K562 (cell line): ENCODE measurements at regions not wholly inside any gene's neighbourhood (a gene's known extent, or its start where the extent isn't known, plus 50 kb on each side); places are given as distances from the start of the nearest gene placed in this dataset.

Experiments used
- ATAC-seq: fragments of 200-7000 bp; cut with Tn5 transposase; 3 replicates; pipeline ENCODE4 v1.9.1; 2020; ENCODE audit warnings: moderate library complexity
- BruUV-seq: library from RNA; stranded (reverse); fragments of 400-500 nt; replicated peaks from 2 replicates; lab custom pipeline; 2021; lab: Mats Ljungman, UMichigan
- CTCF ChIA-PET: fragments of 300-600 bp; formaldehyde crosslinking; extraction: SDS; loops from one replicate; lab custom pipeline; 2021; ENCODE audit warnings: low intra/inter-chr PET ratio; lab: Yijun Ruan, JAX
- POLR2A ChIA-PET: fragments of 300-600, 350-650 bp; sonication (Branson Sonifier 250); formaldehyde crosslinking; extraction: SDS; loops from one replicate; lab custom pipeline; 2021; ENCODE audit warnings: antibody characterized with exemption, inconsistent platforms; lab: Yijun Ruan, JAX
- DNase-seq, 4 experiments: peaks; one replicate each; pipeline versions ENCODE4 v3.0.0 to v3.0.0-alpha.2; 2011 to 2018; ENCODE audit warnings: low spot score in 3 of 4, mixed read lengths in 3 of 4; ENCODE audit errors: extremely low read depth in 1 of 4
- FAIRE-seq: peaks from 2 replicates; lab custom pipeline; 2011; peaks lifted over from hg19 to GRCh38; lab: Jason Lieb, UNC
- H2AFZ ChIP-seq: 2 replicates; pipeline ENCODE4 v1.6.0; 2011; ENCODE audit warnings: low read depth, low read length, control low read depth, inconsistent platforms
- H3K27ac ChIP-seq: fragments of 200-600 bp; 3 replicates; pipeline ENCODE4 v1.8.0; 2011; ENCODE audit warnings: low read depth, mild to moderate bottlenecking, control low read depth, inconsistent platforms, low read length, moderate library complexity, mixed read lengths; ENCODE audit errors: extremely low read depth
- H3K27me3 ChIP-seq, 2 experiments: fragments of 300-600 bp in 1 of 2; 2 replicates in 1 of 2; 3 replicates in 1 of 2; pipeline versions ENCODE4 v1.6.0 to v1.8.0; 2011; ENCODE audit warnings: inconsistent platforms in 2 of 2, low read length in 2 of 2, mild to moderate bottlenecking in 1 of 2, mixed read lengths in 1 of 2, moderate library complexity in 1 of 2; ENCODE audit not compliant: control insufficient read depth in 2 of 2, insufficient read depth in 2 of 2
- H3K36me3 ChIP-seq: fragments of 300-600 bp; 3 replicates; pipeline ENCODE4 v1.8.0; 2011; ENCODE audit warnings: mild to moderate bottlenecking, low read length, inconsistent platforms; ENCODE audit not compliant: control insufficient read depth, insufficient read depth
- H3K4me1 ChIP-seq, 2 experiments: fragments of 200-600 bp in 1 of 2; replicated peaks in 1 of 2; 2 replicates in 1 of 2; 3 replicates in 1 of 2; pipeline versions ENCODE4 v1.5.1 to v1.8.0; 2011; ENCODE audit warnings: inconsistent platforms in 2 of 2, low read length in 2 of 2, mild to moderate bottlenecking in 1 of 2, mixed read lengths in 1 of 2, moderate library complexity in 1 of 2; ENCODE audit not compliant: control insufficient read depth in 2 of 2, insufficient read depth in 2 of 2
- H3K4me2 ChIP-seq: 2 replicates; pipeline ENCODE4 v1.6.1; 2011; ENCODE audit warnings: low read length, control low read depth, inconsistent platforms, mixed read lengths; ENCODE audit not compliant: insufficient read depth
- H3K4me3 ChIP-seq: fragments of 200-600 bp; sonication (generic), shearing (Covaris generic); 2 replicates; pipeline ENCODE4 v1.5.1; 2016; ENCODE audit warnings: control low read depth, inconsistent platforms
- H3K79me2 ChIP-seq: fragments of 200-600 bp; 3 replicates; pipeline ENCODE4 v1.8.0; 2011; ENCODE audit warnings: low read length, inconsistent platforms; ENCODE audit not compliant: control insufficient read depth, insufficient read depth
- H3K9ac ChIP-seq, 2 experiments: 2 replicates each; pipeline versions ENCODE4 v1.6.0 to v1.6.1; 2011; ENCODE audit warnings: low read depth in 2 of 2, low read length in 2 of 2, control low read depth in 1 of 2, inconsistent platforms in 1 of 2, mild to moderate bottlenecking in 1 of 2, mixed read lengths in 1 of 2; ENCODE audit not compliant: insufficient read depth in 1 of 2
- H3K9me1 ChIP-seq: one replicate; pipeline ENCODE4 v1.6.0; 2011; ENCODE audit warnings: inconsistent platforms, mild to moderate bottlenecking, low read length, moderate library complexity; ENCODE audit not compliant: control insufficient read depth, insufficient read depth
- H3K9me3 ChIP-seq: replicated peaks from 2 replicates; pipeline ENCODE4 v1.5.1; 2011; ENCODE audit warnings: low read depth, low read length, inconsistent platforms; ENCODE audit not compliant: control insufficient read depth, insufficient read depth
- H4K20me1 ChIP-seq: replicated peaks from 2 replicates; pipeline ENCODE4 v1.6.1; 2011; ENCODE audit warnings: low read length, inconsistent platforms, mixed read lengths; ENCODE audit not compliant: control insufficient read depth, insufficient read depth
- ASH1L ChIP-seq: fragments of 450-650 bp; IDR thresholded peaks from 2 replicates; pipeline ENCODE4 v1.6.1; 2018; ENCODE audit warnings: borderline replicate concordance, mild to moderate bottlenecking, low read depth; ENCODE audit not compliant: partially characterized antibody
- GTF2E2 ChIP-seq: fragments of 200-800 bp; sonication (Bioruptor generic); IDR thresholded peaks from 2 replicates; pipeline ENCODE4 v1.6.1; 2016; ENCODE audit warnings: missing genetic modification characterization, missing compliant biosample characterization
- MAFF ChIP-seq: IDR thresholded peaks from 2 replicates; pipeline ENCODE4 v1.6.1; 2012; ENCODE audit warnings: low read length, improper control_type of control experiment
- RBM25 ChIP-seq: fragments of 200-400 bp; formaldehyde crosslinking; IDR thresholded peaks from 2 replicates; pipeline ENCODE4 v1.6.1; 2018; ENCODE audit warnings: low read length, low read depth, moderate library complexity; ENCODE audit not compliant: severe bottlenecking
- SRF ChIP-seq, 2 experiments: fragments of 250-450, 450-650 bp in 1 of 2; sonication (Bioruptor Pico) in 1 of 2; sonication (generic) in 1 of 2; formaldehyde crosslinking; IDR thresholded peaks; 2 replicates each; pipeline versions ENCODE4 v1.5.0 to v1.5.1; 2020 to 2022; ENCODE audit warnings: mild to moderate bottlenecking in 1 of 2, missing genetic modification reagents in 1 of 2
- ZNF232 ChIP-seq: sonication (generic); formaldehyde crosslinking; IDR thresholded peaks from 2 replicates; pipeline ENCODE4 v1.8.0; 2022; ENCODE audit warnings: mild to moderate bottlenecking, missing genetic modification reagents
- WGBS: fragments of 100-300 bp; shearing (Covaris generic); methylation state at CpG from one replicate; pipeline ENCODE4 v1.1.6; 2016; ENCODE audit warnings: low coverage, mixed read lengths; ENCODE audit not compliant: insufficient coverage; ENCODE audit errors: missing lambda C conversion rate; 5-methylcytosine and 5-hydroxymethylcytosine counted together
- in situ Hi-C: fragments of 300-500 bp; cut with MboI; formaldehyde crosslinking; loops from 4 replicates; pipeline ENCODE4 v1.15.0; 2018; ENCODE audit warnings: inconsistent platforms, mixed read lengths
- intact Hi-C: fragments of 100-400 bp; cut with micrococcal nuclease; formaldehyde crosslinking; loops from 2 replicates; pipeline ENCODE4 v1.14.2; 2022
- TF ChIP-seq, protein P1 (sequence below): fragments of 450-650 bp; IDR thresholded peaks from 2 replicates; pipeline ENCODE4 v1.7.0; 2016; ENCODE audit warnings: borderline replicate concordance
- TF ChIP-seq, protein P2 (sequence below), 2 experiments: fragments of 450-650 bp; IDR thresholded peaks; 2 replicates each; pipeline ENCODE4 v1.6.1; 2018; ENCODE audit warnings: mild to moderate bottlenecking in 2 of 2, low read depth in 1 of 2; ENCODE audit not compliant: partially characterized antibody in 2 of 2

DNA sequence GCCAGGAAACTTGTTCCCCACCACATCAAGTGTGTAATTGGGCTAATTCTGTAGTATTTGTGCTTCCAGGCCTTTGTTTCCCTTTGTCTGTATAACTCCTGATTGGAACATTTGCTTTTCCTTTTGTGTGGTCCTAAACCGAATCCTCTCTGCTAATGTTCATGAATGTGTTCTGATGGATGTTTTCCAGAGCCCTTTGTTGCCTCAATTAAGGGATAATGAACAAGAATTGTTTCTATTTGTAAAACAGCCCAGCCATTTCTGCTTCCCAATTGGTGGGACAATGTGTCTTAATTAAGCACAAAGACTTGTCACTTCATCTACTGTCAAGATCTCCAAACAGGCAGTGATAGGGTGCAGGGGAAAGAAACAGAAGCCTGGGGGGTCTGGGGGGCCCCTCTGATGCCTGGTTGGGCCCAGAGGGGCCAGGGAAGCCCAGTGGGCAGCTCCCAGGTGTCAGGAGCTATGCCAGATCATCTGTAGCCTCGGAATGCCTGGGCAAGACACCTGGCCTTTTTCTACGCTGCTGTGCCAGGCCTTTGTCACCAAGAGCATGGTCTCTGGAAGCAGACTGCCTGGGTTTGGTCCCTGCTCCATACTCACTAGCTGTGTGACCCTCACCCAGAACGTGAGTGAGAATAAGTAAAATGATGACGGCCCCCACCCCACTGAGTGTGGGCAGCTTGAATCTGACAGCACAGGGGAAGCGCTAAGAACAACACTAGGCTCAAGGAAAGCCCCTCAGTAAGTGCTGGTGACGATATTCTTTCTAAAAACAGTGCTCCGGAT, 116.6 kb upstream of the PRR20G start:
- no peak for FAIRE-seq
- H2AFZ ChIP-seq: no peak overlapping the region
- 2% methylated on average over 7 of the region's 8 CpGs for WGBS
- TF ChIP-seq SRF (CRISPR knock-in tag; IDR thresholded peaks at IDR 0.05): no peak
- peak; percentile 3 for TF ChIP-seq RBM25
- TF ChIP-seq MAFF: no peak
- H3K4me1 ChIP-seq: no peaks in the 10 kb centered on the region; a peak in 2 of 5 replicates
- no peaks in the 10 kb centered on the region for H3K36me3 ChIP-seq
- POLR2A ChIA-PET: interaction anchor here (0.6 kb wide), 1 partner anchor 11 kb away, joined by 3 read pairs; no protein-coding TSS in a partner anchor
- ATAC-seq: no peak
- no peak for DNase-seq
- in situ Hi-C loops (no loop called here), intact Hi-C loops (no loop called here)
- BruUV-seq: no TSS peak
- no peak overlapping the region for H3K4me2 ChIP-seq
- H3K9me3 ChIP-seq: no peaks in the 10 kb centered on the region
- H3K9me1 ChIP-seq: no peaks in the 10 kb centered on the region
- no peak overlapping the region for H3K9ac ChIP-seq
- no peaks in the 10 kb centered on the region for H3K79me2 ChIP-seq
- no peak overlapping the region for H3K4me3 ChIP-seq
- H3K27me3 ChIP-seq: peaks cover 0 to 12% of the 10 kb centered on the region in 2 experiments; a peak in 2 of 5 replicates
- no peak overlapping the region for H3K27ac ChIP-seq
- CTCF ChIA-PET: no interaction called here
- no peaks in the 10 kb centered on the region for H4K20me1 ChIP-seq

DNA sequence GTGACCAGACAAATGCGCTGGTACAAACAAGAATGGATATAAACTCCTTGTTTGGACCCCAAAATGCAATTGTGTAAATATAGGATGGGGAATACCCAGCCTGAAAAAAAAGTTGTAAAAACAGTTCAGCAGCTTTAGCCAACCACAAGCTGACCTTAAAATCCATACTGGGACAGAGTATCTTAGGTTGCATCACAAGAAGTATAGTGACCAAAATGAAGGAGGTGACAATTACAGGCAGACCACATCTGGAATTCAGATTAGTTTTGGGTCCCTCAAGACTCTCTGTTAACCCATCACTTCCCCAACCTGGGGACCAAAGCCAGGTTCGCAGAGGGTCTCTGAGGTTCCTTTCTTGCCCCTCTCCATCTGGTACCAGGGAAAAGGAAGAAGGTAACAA, 115.9 kb upstream of the PRR20G start:
- DNase-seq (no peak), FAIRE-seq (no peak), ATAC-seq (no peak)
- intact Hi-C loops: no loop called here
- no TSS peak for BruUV-seq
- Histone ChIP-seq H3K9me1 (no peaks in the 10 kb centered on the region), H3K4me2 (no peak overlapping the region), H2AFZ (no peak overlapping the region), H3K79me2 (no peaks in the 10 kb centered on the region), H3K27me3 (peaks cover 0 to 11% of the 10 kb centered on the region in 2 experiments; a peak in 2 of 5 replicates), H3K36me3 (no peaks in the 10 kb centered on the region), H4K20me1 (no peaks in the 10 kb centered on the region), H3K9ac (no peak overlapping the region), H3K4me1 (no peaks in the 10 kb centered on the region; a peak in 2 of 5 replicates), H3K27ac (no peak overlapping the region), H3K9me3 (no peaks in the 10 kb centered on the region), H3K4me3 (no peak overlapping the region)
- 0% methylated on average over 1 of the region's 2 CpGs for WGBS
- in situ Hi-C loops: no loop called here
- POLR2A ChIA-PET: no interaction called here
- CTCF ChIA-PET: no interaction called here
- TF ChIP-seq, protein P1, sequence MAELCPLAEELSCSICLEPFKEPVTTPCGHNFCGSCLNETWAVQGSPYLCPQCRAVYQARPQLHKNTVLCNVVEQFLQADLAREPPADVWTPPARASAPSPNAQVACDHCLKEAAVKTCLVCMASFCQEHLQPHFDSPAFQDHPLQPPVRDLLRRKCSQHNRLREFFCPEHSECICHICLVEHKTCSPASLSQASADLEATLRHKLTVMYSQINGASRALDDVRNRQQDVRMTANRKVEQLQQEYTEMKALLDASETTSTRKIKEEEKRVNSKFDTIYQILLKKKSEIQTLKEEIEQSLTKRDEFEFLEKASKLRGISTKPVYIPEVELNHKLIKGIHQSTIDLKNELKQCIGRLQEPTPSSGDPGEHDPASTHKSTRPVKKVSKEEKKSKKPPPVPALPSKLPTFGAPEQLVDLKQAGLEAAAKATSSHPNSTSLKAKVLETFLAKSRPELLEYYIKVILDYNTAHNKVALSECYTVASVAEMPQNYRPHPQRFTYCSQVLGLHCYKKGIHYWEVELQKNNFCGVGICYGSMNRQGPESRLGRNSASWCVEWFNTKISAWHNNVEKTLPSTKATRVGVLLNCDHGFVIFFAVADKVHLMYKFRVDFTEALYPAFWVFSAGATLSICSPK: no peak
- TF ChIP-seq GTF2E2 (tag) (no peak), ZNF232 (CRISPR knock-in tag) (no peak), RBM25 (peak; percentile 32), ASH1L (no peak)
- TF ChIP-seq, protein P2, sequence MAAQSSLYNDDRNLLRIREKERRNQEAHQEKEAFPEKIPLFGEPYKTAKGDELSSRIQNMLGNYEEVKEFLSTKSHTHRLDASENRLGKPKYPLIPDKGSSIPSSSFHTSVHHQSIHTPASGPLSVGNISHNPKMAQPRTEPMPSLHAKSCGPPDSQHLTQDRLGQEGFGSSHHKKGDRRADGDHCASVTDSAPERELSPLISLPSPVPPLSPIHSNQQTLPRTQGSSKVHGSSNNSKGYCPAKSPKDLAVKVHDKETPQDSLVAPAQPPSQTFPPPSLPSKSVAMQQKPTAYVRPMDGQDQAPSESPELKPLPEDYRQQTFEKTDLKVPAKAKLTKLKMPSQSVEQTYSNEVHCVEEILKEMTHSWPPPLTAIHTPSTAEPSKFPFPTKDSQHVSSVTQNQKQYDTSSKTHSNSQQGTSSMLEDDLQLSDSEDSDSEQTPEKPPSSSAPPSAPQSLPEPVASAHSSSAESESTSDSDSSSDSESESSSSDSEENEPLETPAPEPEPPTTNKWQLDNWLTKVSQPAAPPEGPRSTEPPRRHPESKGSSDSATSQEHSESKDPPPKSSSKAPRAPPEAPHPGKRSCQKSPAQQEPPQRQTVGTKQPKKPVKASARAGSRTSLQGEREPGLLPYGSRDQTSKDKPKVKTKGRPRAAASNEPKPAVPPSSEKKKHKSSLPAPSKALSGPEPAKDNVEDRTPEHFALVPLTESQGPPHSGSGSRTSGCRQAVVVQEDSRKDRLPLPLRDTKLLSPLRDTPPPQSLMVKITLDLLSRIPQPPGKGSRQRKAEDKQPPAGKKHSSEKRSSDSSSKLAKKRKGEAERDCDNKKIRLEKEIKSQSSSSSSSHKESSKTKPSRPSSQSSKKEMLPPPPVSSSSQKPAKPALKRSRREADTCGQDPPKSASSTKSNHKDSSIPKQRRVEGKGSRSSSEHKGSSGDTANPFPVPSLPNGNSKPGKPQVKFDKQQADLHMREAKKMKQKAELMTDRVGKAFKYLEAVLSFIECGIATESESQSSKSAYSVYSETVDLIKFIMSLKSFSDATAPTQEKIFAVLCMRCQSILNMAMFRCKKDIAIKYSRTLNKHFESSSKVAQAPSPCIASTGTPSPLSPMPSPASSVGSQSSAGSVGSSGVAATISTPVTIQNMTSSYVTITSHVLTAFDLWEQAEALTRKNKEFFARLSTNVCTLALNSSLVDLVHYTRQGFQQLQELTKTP (IDR thresholded peaks at IDR 0.05; ENCODE audit: low read depth in 1 of 2, partially characterized antibody in 2 of 2): no peak
